GM06990 (cell line): ENCODE measurements at regions not wholly inside any gene's neighbourhood (a gene's known extent, or its start where the extent isn't known, plus 50 kb on each side); places are given as distances from the start of the nearest gene placed in this dataset.

Experiments used
- DNase-seq: peaks from one replicate; pipeline ENCODE4 v3.0.0-alpha.2; 2011; ENCODE audit not compliant: insufficient read length; ENCODE audit errors: extremely low read depth
- H3K27me3 ChIP-seq: replicated peaks from 2 replicates; pipeline ENCODE4 v1.6.0; 2011; ENCODE audit warnings: low read length; ENCODE audit not compliant: control insufficient read depth, insufficient read depth
- H3K36me3 ChIP-seq: 2 replicates; pipeline ENCODE4 v1.5.1; 2011; ENCODE audit warnings: low read length; ENCODE audit not compliant: control insufficient read depth, insufficient read depth
- H3K4me3 ChIP-seq: replicated peaks from 2 replicates; pipeline ENCODE4 v1.5.1; 2011; ENCODE audit warnings: low read depth, mild to moderate bottlenecking, control low read depth, low read length
- TF ChIP-seq, protein P1 (sequence below): IDR thresholded peaks from 2 replicates; pipeline ENCODE4 v1.5.1; 2011; ENCODE audit warnings: low read length, control low read depth, mild to moderate bottlenecking, inconsistent platforms; ENCODE audit not compliant: insufficient read depth, poor library complexity, severe bottlenecking

DNA sequence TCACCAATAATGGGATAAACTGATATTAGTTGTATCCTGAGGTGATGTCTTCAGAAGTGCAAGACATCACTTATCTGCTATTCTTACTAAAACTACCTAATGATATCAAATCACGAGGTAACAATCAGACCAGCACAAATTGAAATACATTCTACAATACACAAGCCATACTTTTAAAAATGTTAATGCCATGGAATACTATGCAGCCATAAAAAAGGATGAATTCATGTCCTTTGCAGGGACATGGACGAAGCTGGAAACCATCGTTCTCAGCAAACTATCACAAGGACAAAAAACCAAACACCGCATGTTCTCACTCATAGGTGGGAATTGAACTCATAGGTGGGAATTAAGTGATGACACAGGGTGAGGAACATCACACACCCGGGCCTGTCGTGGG is 129.3 kb downstream of the SST start:
- no peak for DNase-seq
- Histone ChIP-seq H3K36me3 (no peaks in the 10 kb centered on the region), H3K4me3 (no peak overlapping the region), H3K27me3 (no peaks in the 10 kb centered on the region)
- TF ChIP-seq, protein P1, sequence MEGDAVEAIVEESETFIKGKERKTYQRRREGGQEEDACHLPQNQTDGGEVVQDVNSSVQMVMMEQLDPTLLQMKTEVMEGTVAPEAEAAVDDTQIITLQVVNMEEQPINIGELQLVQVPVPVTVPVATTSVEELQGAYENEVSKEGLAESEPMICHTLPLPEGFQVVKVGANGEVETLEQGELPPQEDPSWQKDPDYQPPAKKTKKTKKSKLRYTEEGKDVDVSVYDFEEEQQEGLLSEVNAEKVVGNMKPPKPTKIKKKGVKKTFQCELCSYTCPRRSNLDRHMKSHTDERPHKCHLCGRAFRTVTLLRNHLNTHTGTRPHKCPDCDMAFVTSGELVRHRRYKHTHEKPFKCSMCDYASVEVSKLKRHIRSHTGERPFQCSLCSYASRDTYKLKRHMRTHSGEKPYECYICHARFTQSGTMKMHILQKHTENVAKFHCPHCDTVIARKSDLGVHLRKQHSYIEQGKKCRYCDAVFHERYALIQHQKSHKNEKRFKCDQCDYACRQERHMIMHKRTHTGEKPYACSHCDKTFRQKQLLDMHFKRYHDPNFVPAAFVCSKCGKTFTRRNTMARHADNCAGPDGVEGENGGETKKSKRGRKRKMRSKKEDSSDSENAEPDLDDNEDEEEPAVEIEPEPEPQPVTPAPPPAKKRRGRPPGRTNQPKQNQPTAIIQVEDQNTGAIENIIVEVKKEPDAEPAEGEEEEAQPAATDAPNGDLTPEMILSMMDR, result no peak

DNA sequence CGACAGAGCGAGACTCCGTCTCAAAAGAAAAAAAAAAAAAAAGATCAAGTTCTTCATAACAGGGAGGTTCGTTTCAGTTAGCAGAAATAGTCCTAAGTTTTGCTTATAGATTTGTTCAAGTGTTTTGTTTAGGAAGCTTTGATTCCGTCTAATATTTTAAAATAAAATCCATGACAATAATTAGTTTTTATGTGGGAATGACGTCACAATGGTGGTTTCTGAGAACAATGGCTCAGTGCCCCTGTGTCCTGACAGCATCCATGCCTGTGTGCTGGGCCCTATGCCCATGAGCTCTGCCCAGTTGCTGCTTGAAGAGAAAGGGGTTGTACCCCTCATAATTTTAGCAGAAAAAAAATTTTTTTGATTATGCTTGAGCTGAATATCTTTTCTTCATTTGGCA is 134.0 kb downstream of the SST start:
- no peak for DNase-seq
- TF ChIP-seq, protein P1, result no peak
- no peaks in the 10 kb centered on the region for H3K36me3 ChIP-seq
- H3K4me3 ChIP-seq, result no peak overlapping the region
- no peaks in the 10 kb centered on the region; the same call in none of the 2 replicates for H3K27me3 ChIP-seq

DNA sequence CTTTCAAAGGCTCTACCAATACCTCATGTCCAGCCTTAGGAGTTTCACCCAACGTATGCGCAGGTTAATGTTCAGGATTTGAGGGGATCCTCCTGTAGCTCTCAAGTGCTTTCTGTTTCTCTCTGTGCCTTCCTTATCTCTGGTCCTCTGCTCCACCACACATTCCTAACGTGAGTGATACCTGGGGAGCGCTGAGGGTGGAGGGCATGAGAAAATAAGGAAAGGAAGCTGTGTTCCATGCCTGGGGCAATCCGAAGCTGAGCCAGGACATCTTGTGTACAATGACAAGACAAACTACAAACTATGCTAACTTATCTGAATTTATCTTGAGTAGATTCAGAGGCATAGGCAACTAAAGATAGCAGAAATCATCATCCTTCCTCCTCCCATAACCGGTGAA is 136.4 kb downstream of the SST start:
- Histone ChIP-seq H3K4me3 (no peak overlapping the region), H3K36me3 (no peaks in the 10 kb centered on the region), H3K27me3 (no peaks in the 10 kb centered on the region; the same call in none of the 2 replicates)
- TF ChIP-seq, protein P1, result no peak
- no peak for DNase-seq

DNA sequence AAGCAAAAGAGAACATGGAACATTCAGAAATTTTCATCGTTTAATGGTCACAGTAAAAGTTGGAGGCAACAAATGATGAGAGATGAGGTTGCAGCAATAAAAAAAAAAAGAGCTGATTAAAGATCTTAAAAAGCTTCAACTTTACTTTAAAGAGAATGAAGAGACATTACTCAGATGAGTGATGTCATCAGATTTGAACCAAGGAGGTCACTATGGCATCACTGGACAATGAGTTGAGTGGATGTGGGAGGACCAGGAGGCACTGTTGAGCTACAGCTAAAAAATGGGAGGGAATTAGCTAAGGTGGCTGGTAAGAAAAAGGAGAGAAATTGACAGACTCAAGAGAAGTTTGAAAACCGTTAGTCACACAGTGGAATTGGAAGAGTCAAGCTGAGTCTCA is 138.4 kb downstream of the SST start:
- DNase-seq, result no peak
- H3K4me3 ChIP-seq, result no peak overlapping the region
- no peaks in the 10 kb centered on the region; the same call in none of the 2 replicates for H3K27me3 ChIP-seq
- TF ChIP-seq, protein P1, result no peak
- H3K36me3 ChIP-seq, result no peaks in the 10 kb centered on the region

DNA sequence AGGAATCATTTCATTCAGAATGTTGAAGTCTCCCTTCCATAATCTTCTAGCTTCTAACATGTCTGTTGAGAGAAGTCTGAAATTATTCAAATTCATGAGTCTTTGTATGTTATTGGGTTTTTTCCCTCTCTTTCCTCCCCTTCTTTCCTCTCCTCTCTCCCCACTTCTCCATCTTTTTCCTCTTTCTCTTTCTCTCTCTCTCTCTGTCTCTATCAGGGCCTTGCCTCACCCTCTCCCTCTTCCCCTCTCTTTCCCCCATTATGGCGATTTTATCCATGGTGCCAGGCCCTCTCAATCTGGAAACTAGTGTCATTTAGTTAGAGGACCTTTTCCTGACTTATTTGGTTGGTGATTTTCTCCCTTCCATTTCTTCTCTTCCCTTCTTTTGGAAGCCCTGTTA is 147.3 kb downstream of the SST start:
- TF ChIP-seq, protein P1, result no peak
- H3K4me3 ChIP-seq, result no peak overlapping the region
- no peaks in the 10 kb centered on the region for H3K36me3 ChIP-seq
- H3K27me3 ChIP-seq, result no peaks in the 10 kb centered on the region; the same call in 1 of the 2 replicates
- no peak for DNase-seq

DNA sequence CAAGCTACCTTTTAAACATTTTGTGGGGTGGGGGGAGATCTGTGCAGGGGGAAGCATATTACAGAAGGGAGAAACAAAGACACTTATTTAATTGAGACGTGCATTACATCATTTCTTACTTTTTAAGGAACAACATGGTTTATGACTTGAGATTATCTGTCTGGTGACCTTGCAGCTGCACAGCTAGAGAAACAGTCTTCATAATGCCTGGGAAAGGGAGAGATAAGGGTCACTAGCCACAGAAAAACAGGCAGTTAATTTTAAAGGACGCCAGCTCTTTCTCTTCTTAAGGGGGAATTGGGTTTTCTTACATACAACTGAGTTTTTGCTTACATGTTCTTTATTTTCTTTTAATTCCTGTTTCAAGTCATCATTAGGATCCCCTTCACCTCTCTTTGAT is 147.9 kb downstream of the SST start:
- no peaks in the 10 kb centered on the region; the same call in 1 of the 2 replicates for H3K27me3 ChIP-seq

More for the DNA sequence above, 147.9 kb downstream of the SST start:
- no peaks in the 10 kb centered on the region for H3K36me3 ChIP-seq
- TF ChIP-seq, protein P1, result no peak
- DNase-seq, result no peak
- H3K4me3 ChIP-seq, result no peak overlapping the region
